ENCODE measurements at regions not wholly inside any gene's neighbourhood (a gene's known extent, or its start where the extent isn't known, plus 50 kb on each side); places are given as distances from the start of the nearest gene placed in this dataset.

GRCh38 chr2:122478771-122479170 lies 723.3 kb downstream of the TSN start:
- DNase-seq (ENCODE audit: low read depth in 6 of 9, low spot score in 9 of 9), result no peak
- H3K27ac ChIP-seq (ENCODE audit: low read depth in 1 of 2, low read length in 1 of 2), result no peak overlapping the region
- no peaks in the 10 kb centered on the region for H3K4me1 ChIP-seq (ENCODE audit: control insufficient read depth in 2 of 2, insufficient read depth in 2 of 2, low read length in 2 of 2)
- WGBS, result 65% methylated on average over 2 of the region's 2 CpGs
- no peaks in the 10 kb centered on the region for H3K27me3 ChIP-seq (ENCODE audit: control insufficient read depth in 2 of 2, insufficient read depth in 1 of 2, low read length in 1 of 2)
- no peak overlapping the region for H3K4me3 ChIP-seq (ENCODE audit: low read length in 2 of 2)
- H3K9me3 ChIP-seq (ENCODE audit: control insufficient read depth in 2 of 2, insufficient read depth in 1 of 2, low read length in 1 of 2), result no peaks in the 10 kb centered on the region
- no peaks in the 10 kb centered on the region for H3K36me3 ChIP-seq (ENCODE audit: control insufficient read depth in 2 of 2, insufficient read depth in 2 of 2, low read length in 1 of 2)

GRCh38 chr2:122480501-122481243 lies 725.2 kb downstream of the TSN start:
- Histone ChIP-seq H3K27ac (ENCODE audit: low read depth in 1 of 2, low read length in 1 of 2) (no peak overlapping the region), H3K4me1 (ENCODE audit: control insufficient read depth in 2 of 2, insufficient read depth in 2 of 2, low read length in 2 of 2) (no peaks in the 10 kb centered on the region), H3K4me3 (ENCODE audit: low read length in 2 of 2) (no peak overlapping the region), H3K27me3 (ENCODE audit: control insufficient read depth in 2 of 2, insufficient read depth in 1 of 2, low read length in 1 of 2) (no peaks in the 10 kb centered on the region), H3K36me3 (ENCODE audit: control insufficient read depth in 2 of 2, insufficient read depth in 2 of 2, low read length in 1 of 2) (no peaks in the 10 kb centered on the region), H3K9me3 (ENCODE audit: control insufficient read depth in 2 of 2, insufficient read depth in 1 of 2, low read length in 1 of 2) (no peaks in the 10 kb centered on the region)
- 92% methylated on average over 6 of the region's 6 CpGs for WGBS
- DNase-seq (ENCODE audit: low read depth in 6 of 9, low spot score in 9 of 9), result no peak

- no peak for DNase-seq (ENCODE audit: low read depth in 6 of 9, low spot score in 9 of 9)
- H3K9me3 ChIP-seq (ENCODE audit: control insufficient read depth in 2 of 2, insufficient read depth in 1 of 2, low read length in 1 of 2), result no peaks in the 10 kb centered on the region
- no peak overlapping the region for H3K27ac ChIP-seq (ENCODE audit: low read depth in 1 of 2, low read length in 1 of 2)
- H3K4me1 ChIP-seq (ENCODE audit: control insufficient read depth in 2 of 2, insufficient read depth in 2 of 2, low read length in 2 of 2), result no peaks in the 10 kb centered on the region
- H3K4me3 ChIP-seq (ENCODE audit: low read length in 2 of 2), result no peak overlapping the region
- H3K36me3 ChIP-seq (ENCODE audit: control insufficient read depth in 2 of 2, insufficient read depth in 2 of 2, low read length in 1 of 2), result no peaks in the 10 kb centered on the region
- WGBS, result 97% methylated on average over 2 of the region's 2 CpGs
- H3K27me3 ChIP-seq (ENCODE audit: control insufficient read depth in 2 of 2, insufficient read depth in 1 of 2, low read length in 1 of 2), result no peaks in the 10 kb centered on the region
Measured at GRCh38 chr2:122481244-122481622, 725.8 kb downstream of the TSN start.

- H3K4me1 ChIP-seq (ENCODE audit: control insufficient read depth in 2 of 2, insufficient read depth in 2 of 2, low read length in 2 of 2), result no peaks in the 10 kb centered on the region
- DNase-seq (ENCODE audit: low read depth in 6 of 9, low spot score in 9 of 9), result no peak
- H3K27ac ChIP-seq (ENCODE audit: low read depth in 1 of 2, low read length in 1 of 2), result no peak overlapping the region
- no peaks in the 10 kb centered on the region for H3K9me3 ChIP-seq (ENCODE audit: control insufficient read depth in 2 of 2, insufficient read depth in 1 of 2, low read length in 1 of 2)
- H3K36me3 ChIP-seq (ENCODE audit: control insufficient read depth in 2 of 2, insufficient read depth in 2 of 2, low read length in 1 of 2), result no peaks in the 10 kb centered on the region
- H3K4me3 ChIP-seq (ENCODE audit: low read length in 2 of 2), result no peak overlapping the region
- H3K27me3 ChIP-seq (ENCODE audit: control insufficient read depth in 2 of 2, insufficient read depth in 1 of 2, low read length in 1 of 2), result no peaks in the 10 kb centered on the region
Measured at GRCh38 chr2:122481717-122482116, 726.3 kb downstream of the TSN start.

- DNase-seq (ENCODE audit: low read depth in 6 of 9, low spot score in 9 of 9), result peak in 3 of 9 donors; percentile 0 to 5 (median 1)
- Histone ChIP-seq H3K36me3 (ENCODE audit: control insufficient read depth in 2 of 2, insufficient read depth in 2 of 2, low read length in 1 of 2) (no peaks in the 10 kb centered on the region), H3K27ac (ENCODE audit: low read depth in 1 of 2, low read length in 1 of 2) (no peak overlapping the region), H3K9me3 (ENCODE audit: control insufficient read depth in 2 of 2, insufficient read depth in 1 of 2, low read length in 1 of 2) (no peaks in the 10 kb centered on the region), H3K27me3 (ENCODE audit: control insufficient read depth in 2 of 2, insufficient read depth in 1 of 2, low read length in 1 of 2) (no peaks in the 10 kb centered on the region), H3K4me3 (ENCODE audit: low read length in 2 of 2) (no peak overlapping the region), H3K4me1 (ENCODE audit: control insufficient read depth in 2 of 2, insufficient read depth in 2 of 2, low read length in 2 of 2) (no peaks in the 10 kb centered on the region)
- WGBS, result 90% methylated on average over 2 of the region's 2 CpGs
Measured at GRCh38 chr2:122486086-122486485, 730.6 kb downstream of the TSN start.

DNA sequence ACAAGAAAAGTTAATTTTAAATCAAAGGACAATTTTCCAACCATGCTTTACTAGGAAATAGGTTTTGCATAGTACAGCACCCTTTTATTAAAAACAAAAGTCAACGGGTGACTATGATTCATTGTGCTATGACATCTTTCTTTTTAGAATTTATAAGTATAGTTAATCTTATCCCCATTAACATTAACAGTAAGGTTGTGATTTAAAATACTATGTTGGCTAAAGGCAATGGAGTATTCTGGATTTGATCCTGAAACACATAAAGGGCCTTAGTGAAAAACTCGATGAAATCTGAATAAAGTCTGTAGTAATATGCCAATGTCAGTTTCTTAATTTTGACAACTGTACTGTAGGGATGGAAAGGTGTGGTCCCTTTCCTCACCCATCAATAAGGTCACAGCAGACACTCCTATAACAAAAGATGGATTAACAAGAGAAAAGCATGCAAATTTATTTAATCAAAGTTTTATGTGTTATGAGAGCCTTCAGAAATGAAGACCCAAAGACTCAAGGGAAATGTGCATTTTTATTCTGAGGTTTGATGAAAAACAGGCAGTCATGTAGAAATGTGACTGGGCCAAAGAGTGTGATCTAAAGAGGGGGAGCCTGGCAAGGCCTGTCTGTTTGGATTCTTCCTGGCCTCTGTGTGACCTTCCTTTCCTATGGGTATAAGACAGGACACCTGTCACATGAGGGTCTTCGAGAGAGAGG lies 731.4 kb downstream of the TSN start:
- H3K27me3 ChIP-seq (ENCODE audit: control insufficient read depth in 2 of 2, insufficient read depth in 1 of 2, low read length in 1 of 2), result no peaks in the 10 kb centered on the region
- H3K27ac ChIP-seq (ENCODE audit: low read depth in 1 of 2, low read length in 1 of 2), result no peak overlapping the region
- H3K36me3 ChIP-seq (ENCODE audit: control insufficient read depth in 2 of 2, insufficient read depth in 2 of 2, low read length in 1 of 2), result no peaks in the 10 kb centered on the region
- DNase-seq (ENCODE audit: low read depth in 6 of 9, low spot score in 9 of 9), result no peak
- no peak overlapping the region for H3K4me3 ChIP-seq (ENCODE audit: low read length in 2 of 2)
- WGBS, result 94% methylated on average over 3 of the region's 3 CpGs
- no peaks in the 10 kb centered on the region for H3K9me3 ChIP-seq (ENCODE audit: control insufficient read depth in 2 of 2, insufficient read depth in 1 of 2, low read length in 1 of 2)
- no peaks in the 10 kb centered on the region for H3K4me1 ChIP-seq (ENCODE audit: control insufficient read depth in 2 of 2, insufficient read depth in 2 of 2, low read length in 2 of 2)

DNA sequence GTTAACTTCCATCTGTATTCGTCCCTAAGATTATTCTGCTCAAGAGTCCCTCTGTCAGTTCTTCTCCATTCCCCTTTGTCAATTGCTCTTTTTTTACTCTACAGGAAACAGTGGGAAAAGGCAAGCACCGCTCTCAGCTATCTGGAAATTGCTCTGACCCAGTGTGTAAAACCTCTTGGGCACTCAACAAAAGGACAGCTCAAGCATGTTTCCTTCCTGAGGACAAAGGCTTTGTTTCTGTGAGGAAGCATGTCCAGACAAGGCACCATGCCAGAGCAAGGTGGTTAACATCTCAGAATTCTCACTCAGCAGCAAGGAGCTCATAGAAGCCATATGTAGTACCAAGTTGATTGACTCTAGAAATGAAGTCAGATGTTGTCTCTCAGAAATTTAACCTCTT lies 735.6 kb downstream of the TSN start:
- H3K4me3 ChIP-seq (ENCODE audit: low read length in 2 of 2), result no peak overlapping the region
- no peaks in the 10 kb centered on the region for H3K27me3 ChIP-seq (ENCODE audit: control insufficient read depth in 2 of 2, insufficient read depth in 1 of 2, low read length in 1 of 2)
- H3K27ac ChIP-seq (ENCODE audit: low read depth in 1 of 2, low read length in 1 of 2), result no peak overlapping the region
- H3K36me3 ChIP-seq (ENCODE audit: control insufficient read depth in 2 of 2, insufficient read depth in 2 of 2, low read length in 1 of 2), result no peaks in the 10 kb centered on the region
- no peaks in the 10 kb centered on the region for H3K9me3 ChIP-seq (ENCODE audit: control insufficient read depth in 2 of 2, insufficient read depth in 1 of 2, low read length in 1 of 2)
- WGBS, result 88% methylated on average over 2 of the region's 2 CpGs
- H3K4me1 ChIP-seq (ENCODE audit: control insufficient read depth in 2 of 2, insufficient read depth in 2 of 2, low read length in 2 of 2), result no peaks in the 10 kb centered on the region
- no peak for DNase-seq (ENCODE audit: low read depth in 6 of 9, low spot score in 9 of 9)

- DNase-seq (ENCODE audit: low read depth in 6 of 9, low spot score in 9 of 9), result no peak
- WGBS, result 93% methylated on average over 1 of the region's 1 CpG
- H3K4me3 ChIP-seq (ENCODE audit: low read length in 2 of 2), result no peak overlapping the region
- H3K9me3 ChIP-seq (ENCODE audit: control insufficient read depth in 2 of 2, insufficient read depth in 1 of 2, low read length in 1 of 2), result no peaks in the 10 kb centered on the region
- H3K27me3 ChIP-seq (ENCODE audit: control insufficient read depth in 2 of 2, insufficient read depth in 1 of 2, low read length in 1 of 2), result no peaks in the 10 kb centered on the region
- H3K4me1 ChIP-seq (ENCODE audit: control insufficient read depth in 2 of 2, insufficient read depth in 2 of 2, low read length in 2 of 2), result no peaks in the 10 kb centered on the region
- H3K27ac ChIP-seq (ENCODE audit: low read depth in 1 of 2, low read length in 1 of 2), result no peak overlapping the region
- H3K36me3 ChIP-seq (ENCODE audit: control insufficient read depth in 2 of 2, insufficient read depth in 2 of 2, low read length in 1 of 2), result no peaks in the 10 kb centered on the region
Measured at GRCh38 chr2:122500316-122501105, 745.1 kb downstream of the TSN start.

DNA sequence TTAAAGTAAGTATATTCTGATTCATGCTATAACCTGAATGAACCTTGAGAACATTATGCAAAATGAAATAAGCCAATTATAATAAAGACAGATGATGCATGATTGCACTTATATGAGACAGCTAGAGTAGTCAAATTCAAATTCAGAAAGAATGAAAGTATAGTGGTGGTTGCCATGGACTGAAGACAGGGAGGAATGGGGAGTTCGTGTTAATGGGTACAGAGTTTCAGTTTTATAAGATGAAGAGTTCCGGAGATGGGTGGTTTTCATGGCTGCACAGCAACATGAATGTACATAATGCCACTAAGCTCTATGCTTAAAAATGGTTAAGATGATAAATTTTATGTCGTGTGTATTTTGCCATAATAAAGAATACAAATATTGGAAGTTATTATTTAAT lies 751.2 kb downstream of the TSN start:
- Histone ChIP-seq H3K27me3 (ENCODE audit: control insufficient read depth in 2 of 2, insufficient read depth in 1 of 2, low read length in 1 of 2) (no peaks in the 10 kb centered on the region), H3K4me3 (ENCODE audit: low read length in 2 of 2) (no peak overlapping the region), H3K36me3 (ENCODE audit: control insufficient read depth in 2 of 2, insufficient read depth in 2 of 2, low read length in 1 of 2) (no peaks in the 10 kb centered on the region), H3K27ac (ENCODE audit: low read depth in 1 of 2, low read length in 1 of 2) (no peak overlapping the region), H3K4me1 (ENCODE audit: control insufficient read depth in 2 of 2, insufficient read depth in 2 of 2, low read length in 2 of 2) (no peaks in the 10 kb centered on the region), H3K9me3 (ENCODE audit: control insufficient read depth in 2 of 2, insufficient read depth in 1 of 2, low read length in 1 of 2) (no peaks in the 10 kb centered on the region)
- DNase-seq (ENCODE audit: low read depth in 6 of 9, low spot score in 9 of 9), result no peak
- 94% methylated on average over 3 of the region's 3 CpGs for WGBS
